SH-SY5Y (cell line): ENCODE measurements at regions not wholly inside any gene's neighbourhood (a gene's known extent, or its start where the extent isn't known, plus 50 kb on each side); places are given as distances from the start of the nearest gene placed in this dataset.

ENCODE experiments used
- GATA2 ChIP-seq: IDR thresholded peaks from 2 replicates; pipeline ENCODE4 v1.6.1; 2011; ENCODE audit warnings: mild to moderate bottlenecking, low read depth, low read length
- GATA3 ChIP-seq: IDR thresholded peaks from 2 replicates; pipeline ENCODE4 v1.6.1; 2011; ENCODE audit warnings: low read depth, mild to moderate bottlenecking, low read length, moderate library complexity

DNA sequence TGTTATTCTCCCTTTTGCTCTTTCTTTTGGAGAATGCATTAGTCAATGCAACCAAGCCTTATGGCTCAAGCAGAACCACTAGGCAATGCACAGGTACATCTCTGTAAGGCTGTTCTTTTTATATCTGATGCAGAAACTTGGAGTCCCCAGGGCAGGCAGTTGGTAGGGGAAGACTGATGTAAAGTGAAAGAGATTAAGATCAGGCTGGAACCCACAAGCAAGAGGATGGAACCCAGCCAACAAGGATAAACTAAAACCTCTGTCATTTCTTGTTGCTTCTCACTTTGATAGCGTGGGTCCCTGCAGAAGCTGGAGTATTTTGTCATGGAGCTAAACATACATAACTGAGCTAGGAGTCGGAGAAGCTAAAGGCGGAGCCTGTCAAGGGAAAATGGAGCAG is 142.9 kb downstream of the GPAM start:
- no peak for TF ChIP-seq GATA3
- TF ChIP-seq GATA2, result no peak
